ENCODE measurements at regions not wholly inside any gene's neighbourhood (a gene's known extent, or its start where the extent isn't known, plus 50 kb on each side); places are given as distances from the start of the nearest gene placed in this dataset.

DNA sequence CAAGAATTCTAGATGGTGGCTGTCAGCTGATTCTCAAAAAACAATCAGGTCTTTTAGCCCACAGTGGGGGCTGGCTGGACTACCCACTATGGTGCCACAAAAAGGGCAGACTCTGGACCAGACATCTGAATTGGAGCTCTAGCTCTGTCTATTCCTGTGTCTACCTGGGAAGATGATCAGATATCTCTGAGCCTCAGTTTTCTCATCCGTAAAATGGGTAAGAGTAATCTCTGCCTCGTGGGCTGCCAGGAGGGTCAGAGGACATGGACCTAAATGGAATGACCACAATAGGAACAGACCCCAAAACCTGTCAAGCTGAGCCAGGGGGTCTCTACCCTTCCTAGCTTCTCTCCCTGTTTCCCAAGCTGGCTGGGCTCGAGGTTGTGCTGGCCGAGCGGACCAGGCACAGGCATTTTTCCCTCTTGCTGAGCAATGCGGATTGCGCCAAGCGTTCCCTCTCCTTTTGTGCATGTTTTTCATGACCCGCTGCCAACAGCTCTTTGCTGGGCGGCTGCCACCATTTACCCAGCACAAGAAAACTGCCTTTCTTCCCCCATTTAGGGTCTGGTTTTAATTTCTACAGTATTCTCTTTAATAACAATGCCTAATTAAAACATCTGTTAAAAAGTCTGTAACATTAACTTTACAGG, 74.7 kb upstream of the MAFB start:
- ChIA-PET POLR2A (no interaction called here), CTCF (interaction anchor here (1.4 kb wide), 1 partner anchor 22 kb away, joined by 4 read pairs; no protein-coding TSS in a partner anchor)
- Histone ChIP-seq H3K9ac (replicated peaks; ENCODE audit: extremely low read depth, insufficient read depth, low read length) (no peak overlapping the region), H3K4me1 (ENCODE audit: control insufficient read depth, extremely low read depth, insufficient read depth, low read length) (no peaks in the 10 kb centered on the region), H3K27ac (ENCODE audit: insufficient read depth, low read depth, low read length) (no peak overlapping the region), H4K20me1 (replicated peaks; ENCODE audit: control insufficient read depth, extremely low read depth, insufficient read depth, low read length) (no peaks in the 10 kb centered on the region), H2AFZ (ENCODE audit: low read depth, low read length) (no peak overlapping the region), H3K27me3 (ENCODE audit: control insufficient read depth in 2 of 2, insufficient read depth in 2 of 2, low read length in 2 of 2) (peaks cover 4 to 7% of the 10 kb centered on the region in 2 experiments), H3K36me3 (ENCODE audit: control insufficient read depth in 2 of 2, extremely low read depth in 1 of 2, insufficient read depth in 2 of 2, low read length in 2 of 2) (no peaks in the 10 kb centered on the region), H3K9me1 (replicated peaks; ENCODE audit: control insufficient read depth, extremely low read depth, insufficient read depth, low read length) (no peaks in the 10 kb centered on the region), H3K4me2 (ENCODE audit: insufficient read depth, low read length) (no peak overlapping the region), H3K79me2 (ENCODE audit: control insufficient read depth, insufficient read depth, low read length) (no peaks in the 10 kb centered on the region), H3K4me3 (replicated peaks in 1 of 3; ENCODE audit: insufficient read depth in 1 of 3, low read depth in 1 of 3, low read length in 3 of 3) (no peak overlapping the region), H3K9me3 (replicated peaks; ENCODE audit: control insufficient read depth, insufficient read depth, low read length) (no peaks in the 10 kb centered on the region)
- FAIRE-seq (no peak), DNase-seq (ENCODE audit: low read depth, low spot score) (peak; percentile 38)
- TF ChIP-seq, protein P1, sequence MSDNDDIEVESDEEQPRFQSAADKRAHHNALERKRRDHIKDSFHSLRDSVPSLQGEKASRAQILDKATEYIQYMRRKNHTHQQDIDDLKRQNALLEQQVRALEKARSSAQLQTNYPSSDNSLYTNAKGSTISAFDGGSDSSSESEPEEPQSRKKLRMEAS (IDR thresholded peaks at IDR 0.05; ENCODE audit: insufficient read depth, insufficient read length): no peak
- TF ChIP-seq EZH2 (IDR thresholded peaks at IDR 0.05; ENCODE audit: borderline replicate concordance, low read depth, low read length, severe bottlenecking): no peak
- no peak for TF ChIP-seq POLR2A (IDR thresholded peaks at IDR 0.05; ENCODE audit: low read depth, low read length)
- TF ChIP-seq FOS (IDR thresholded peaks at IDR 0.05; ENCODE audit: borderline replicate concordance, insufficient read depth, low read length): no peak
- TF ChIP-seq GATA2 (IDR thresholded peaks at IDR 0.05; ENCODE audit: insufficient read depth, insufficient read length, low read depth, low read length): no peak
- TF ChIP-seq JUN (IDR thresholded peaks at IDR 0.05; ENCODE audit: borderline replicate concordance, insufficient read depth, insufficient read length, low read depth): no peak
- no peak for TF ChIP-seq POLR2AphosphoS5 (IDR thresholded peaks at IDR 0.05; ENCODE audit: insufficient read depth, low read depth, low read length)
- TF ChIP-seq, protein P2, sequence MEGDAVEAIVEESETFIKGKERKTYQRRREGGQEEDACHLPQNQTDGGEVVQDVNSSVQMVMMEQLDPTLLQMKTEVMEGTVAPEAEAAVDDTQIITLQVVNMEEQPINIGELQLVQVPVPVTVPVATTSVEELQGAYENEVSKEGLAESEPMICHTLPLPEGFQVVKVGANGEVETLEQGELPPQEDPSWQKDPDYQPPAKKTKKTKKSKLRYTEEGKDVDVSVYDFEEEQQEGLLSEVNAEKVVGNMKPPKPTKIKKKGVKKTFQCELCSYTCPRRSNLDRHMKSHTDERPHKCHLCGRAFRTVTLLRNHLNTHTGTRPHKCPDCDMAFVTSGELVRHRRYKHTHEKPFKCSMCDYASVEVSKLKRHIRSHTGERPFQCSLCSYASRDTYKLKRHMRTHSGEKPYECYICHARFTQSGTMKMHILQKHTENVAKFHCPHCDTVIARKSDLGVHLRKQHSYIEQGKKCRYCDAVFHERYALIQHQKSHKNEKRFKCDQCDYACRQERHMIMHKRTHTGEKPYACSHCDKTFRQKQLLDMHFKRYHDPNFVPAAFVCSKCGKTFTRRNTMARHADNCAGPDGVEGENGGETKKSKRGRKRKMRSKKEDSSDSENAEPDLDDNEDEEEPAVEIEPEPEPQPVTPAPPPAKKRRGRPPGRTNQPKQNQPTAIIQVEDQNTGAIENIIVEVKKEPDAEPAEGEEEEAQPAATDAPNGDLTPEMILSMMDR (IDR thresholded peaks at IDR 0.05; ENCODE audit: extremely low read depth in 1 of 2, insufficient read depth in 1 of 2, low read depth in 1 of 2, low read length in 2 of 2): no peak
- TF ChIP-seq MYC (IDR thresholded peaks at IDR 0.05; ENCODE audit: low read depth, low read length): no peak
- dilution Hi-C loops (cut with MboI; ENCODE audit: extremely low pct_ligation_motif_present, low sequenced_read_pairs): no loop called here
- intact Hi-C loops (cut with micrococcal nuclease): no loop called here
- BruUV-seq (replicated peaks): no TSS peak
